HG03039 (cell line): ENCODE measurements at regions not wholly inside any gene's neighbourhood (a gene's known extent, or its start where the extent isn't known, plus 50 kb on each side); places are given as distances from the start of the nearest gene placed in this dataset.
"Not testable (repeated sequence)": the region's sequence is repeated elsewhere in the genome, so short reads cannot be mapped to it uniquely, and the experiment has no call there.

Experiments used
- ATAC-seq: cut with Tn5 transposase; IDR thresholded peaks from one replicate; pipeline ENCODE4 v1.9.1; 2021; ENCODE audit warnings: mild to moderate bottlenecking, moderate library complexity; ENCODE audit not compliant: unreplicated experiment

DNA sequence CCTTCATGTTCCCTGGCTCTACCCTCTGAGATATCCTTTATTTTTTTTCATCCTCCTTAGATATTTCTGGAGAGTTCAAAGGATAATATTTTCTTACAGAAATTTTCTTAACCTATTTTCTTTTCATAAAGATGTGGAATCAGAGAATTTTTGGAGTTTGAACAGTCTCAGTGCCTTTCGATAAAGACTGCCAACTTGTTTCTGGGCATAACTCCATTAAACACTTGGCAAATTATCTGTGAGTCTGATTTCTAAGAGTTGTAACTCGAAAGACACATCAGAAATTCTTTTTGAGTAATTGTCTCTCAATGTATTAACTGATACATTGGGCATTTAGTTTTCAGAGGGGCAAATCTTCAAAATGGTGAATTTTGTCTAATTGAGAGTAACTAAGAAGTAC lies 1255.6 kb downstream of the NCAM2 start:
- ATAC-seq: no peak

DNA sequence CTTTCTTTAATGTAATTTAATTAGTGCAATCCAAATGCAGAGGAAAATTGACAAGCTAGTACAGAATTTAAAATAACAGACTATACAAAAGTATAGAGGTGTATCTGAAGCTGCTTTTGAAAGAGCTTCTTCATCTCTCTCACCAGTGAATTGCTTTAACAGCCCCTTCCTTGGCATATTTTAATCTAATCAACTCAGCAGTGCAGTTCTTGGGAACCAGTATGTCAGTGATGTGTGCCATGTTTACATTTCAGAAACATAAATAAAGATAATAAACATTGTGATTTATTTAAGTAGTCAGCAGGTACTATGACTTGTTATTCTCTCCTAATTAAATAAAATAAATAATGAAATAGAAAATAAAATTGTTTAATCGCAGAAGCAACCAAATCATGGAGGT lies 1260.6 kb downstream of the NCAM2 start:
- ATAC-seq: no peak

DNA sequence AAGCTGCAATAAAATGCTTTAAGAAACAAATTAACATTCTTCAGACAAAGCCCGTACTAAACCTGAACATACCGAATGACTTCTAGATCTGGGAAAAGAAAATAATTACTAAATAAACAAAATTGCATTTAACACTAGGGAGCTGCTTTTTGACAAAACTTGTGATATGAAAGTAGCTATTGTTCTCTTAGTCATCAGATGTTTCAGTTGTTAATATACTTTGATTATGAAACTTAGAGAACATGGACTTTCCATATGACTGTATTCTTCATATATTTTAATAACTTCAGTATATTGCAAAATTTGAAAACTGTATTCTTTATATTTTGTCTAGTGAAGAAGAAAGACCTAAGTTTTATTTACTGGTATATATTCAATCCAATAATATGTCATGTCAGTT lies 1262.1 kb downstream of the NCAM2 start:
- ATAC-seq: no peak

DNA sequence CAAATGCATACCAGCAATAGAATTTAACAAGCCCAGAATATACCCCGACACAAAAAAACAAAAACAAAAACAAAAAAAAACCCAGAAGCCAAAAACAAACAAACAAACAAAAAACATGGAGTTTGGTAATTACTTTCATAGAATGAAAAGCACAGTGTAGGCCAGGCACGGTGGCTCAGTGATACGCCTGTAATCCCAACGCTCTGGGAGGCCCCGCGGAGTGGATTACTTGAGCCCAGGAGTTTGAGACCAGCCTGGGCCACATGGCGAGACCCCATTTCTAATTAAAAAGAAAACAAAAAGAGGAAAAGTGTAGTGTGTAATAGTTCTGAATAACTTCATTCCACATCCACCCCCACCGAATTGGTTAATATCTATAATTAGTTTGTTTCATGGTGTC lies 1265.7 kb downstream of the NCAM2 start:
- ATAC-seq: no peak

DNA sequence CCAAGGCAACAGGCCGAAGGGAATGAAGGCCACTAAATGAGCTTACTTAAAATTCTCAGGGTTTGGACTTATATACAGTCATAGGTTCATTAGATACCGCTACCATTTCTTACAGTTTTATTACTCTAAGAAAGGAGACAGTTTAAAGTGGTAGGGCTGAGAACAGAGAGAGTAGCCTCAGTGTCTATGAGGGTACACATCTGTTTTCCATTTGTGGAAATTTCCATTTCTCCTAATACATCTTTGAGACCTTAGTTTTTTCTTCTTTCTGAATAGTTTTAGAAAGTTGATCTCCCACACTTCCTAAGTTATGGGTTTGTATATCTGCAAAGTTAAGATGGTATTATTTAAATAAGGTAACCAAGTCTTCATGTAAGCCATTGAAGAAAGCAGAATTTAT lies 1279.1 kb downstream of the NCAM2 start:
- ATAC-seq: no peak

DNA sequence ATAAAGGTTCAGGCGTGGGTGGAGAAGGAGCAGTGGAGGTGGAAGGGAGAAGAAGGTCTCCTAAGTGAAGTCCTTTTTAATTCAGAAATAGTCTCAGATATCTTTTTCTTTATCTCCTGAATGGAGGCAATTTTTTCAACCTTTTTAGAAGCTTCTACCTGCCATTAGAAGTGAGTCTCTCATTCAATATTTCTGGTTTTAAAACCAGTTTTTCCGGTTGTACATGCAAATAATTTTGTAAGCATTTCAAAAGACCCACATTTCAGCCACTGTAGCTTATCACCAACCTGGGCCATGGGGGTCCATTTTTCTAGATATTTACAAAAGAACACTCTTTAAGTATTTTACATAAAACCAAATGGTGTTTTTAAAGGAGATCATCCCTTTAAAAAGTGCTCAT lies 1280.2 kb downstream of the NCAM2 start:
- no peak for ATAC-seq

DNA sequence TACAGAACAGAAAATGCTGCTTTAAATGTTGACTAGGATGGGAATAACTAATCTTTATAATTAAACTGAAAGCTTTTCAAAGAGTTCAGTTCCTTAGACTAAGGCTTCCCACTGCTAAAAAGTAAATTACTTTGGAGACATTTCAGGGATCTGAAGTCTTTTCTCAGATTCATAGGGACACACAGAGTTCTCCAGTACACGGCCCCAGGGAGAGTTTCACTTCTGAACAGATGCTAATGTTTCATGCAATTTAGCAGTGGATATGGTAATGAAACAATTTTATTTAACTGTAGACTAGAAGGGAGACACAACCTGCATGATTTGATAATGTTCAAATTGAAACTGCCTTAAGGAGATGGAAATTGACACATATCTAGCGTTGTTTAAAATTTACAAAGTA lies 1282.6 kb downstream of the NCAM2 start:
- ATAC-seq: no peak

DNA sequence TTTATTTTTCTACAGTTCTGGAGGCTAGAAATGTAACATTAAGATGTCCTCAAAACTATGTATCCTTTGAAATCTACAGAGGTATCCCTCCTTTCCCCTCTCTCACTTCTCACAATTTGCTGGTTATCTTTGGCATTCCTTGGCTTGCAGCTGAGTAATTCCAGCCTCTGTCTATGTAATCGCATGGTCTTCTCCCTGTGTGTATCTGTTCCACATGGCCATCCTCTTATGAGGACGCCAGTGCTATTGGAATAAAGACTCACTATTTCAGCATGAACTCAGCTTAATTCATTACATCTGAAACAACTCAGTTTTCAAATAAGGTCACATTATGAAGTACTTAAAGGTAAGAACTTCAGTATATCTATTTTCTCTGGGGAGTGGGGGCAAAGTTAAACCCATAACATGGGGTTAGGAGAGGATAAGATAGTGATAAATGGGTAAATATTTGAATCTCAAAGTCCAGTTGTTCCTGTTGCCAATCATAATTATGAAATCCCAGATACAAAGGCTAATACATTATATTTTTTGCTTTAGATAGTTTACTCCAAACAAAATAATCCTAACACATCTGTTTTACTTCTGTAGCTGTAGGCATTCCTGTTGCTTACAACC lies 1290.8 kb downstream of the NCAM2 start:
- ATAC-seq: no peak

DNA sequence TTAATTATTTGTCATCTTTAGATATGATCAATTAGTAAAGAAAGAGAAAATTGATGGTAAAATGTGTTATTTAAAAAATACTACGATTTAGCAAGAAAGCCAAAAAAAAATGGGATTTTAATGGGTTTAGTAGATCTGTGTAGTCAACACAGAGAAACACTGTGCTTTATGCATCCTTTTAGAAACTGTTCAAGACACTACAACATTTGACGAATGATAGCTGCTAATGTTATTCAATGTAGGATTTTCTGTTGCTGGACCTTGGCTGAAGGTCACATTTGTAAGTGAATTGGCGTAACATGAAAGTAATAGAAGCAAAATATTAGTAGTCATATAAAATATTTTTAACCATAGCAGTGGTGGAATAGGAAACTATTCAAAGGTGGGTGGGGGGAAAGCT lies 1293.9 kb downstream of the NCAM2 start:
- ATAC-seq: no peak

DNA sequence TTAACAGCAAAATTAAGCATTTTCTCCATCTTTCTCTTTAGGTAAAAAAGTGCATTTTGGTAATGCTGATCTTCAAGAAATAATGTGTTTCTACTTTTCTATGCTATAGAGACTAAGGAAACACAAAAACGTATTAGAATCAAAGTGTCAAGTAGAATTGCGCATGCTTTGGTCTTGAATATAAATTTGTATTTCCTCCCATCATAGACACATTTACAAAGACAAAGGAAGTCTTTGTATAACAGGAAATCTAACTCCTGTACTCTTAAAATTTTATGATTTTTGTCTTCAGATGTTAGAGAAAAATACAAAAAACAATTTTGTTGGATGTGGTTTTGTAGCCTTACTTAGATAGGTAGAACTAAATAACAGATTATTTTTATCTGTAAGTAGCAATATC lies 1299.4 kb downstream of the NCAM2 start:
- no peak for ATAC-seq

DNA sequence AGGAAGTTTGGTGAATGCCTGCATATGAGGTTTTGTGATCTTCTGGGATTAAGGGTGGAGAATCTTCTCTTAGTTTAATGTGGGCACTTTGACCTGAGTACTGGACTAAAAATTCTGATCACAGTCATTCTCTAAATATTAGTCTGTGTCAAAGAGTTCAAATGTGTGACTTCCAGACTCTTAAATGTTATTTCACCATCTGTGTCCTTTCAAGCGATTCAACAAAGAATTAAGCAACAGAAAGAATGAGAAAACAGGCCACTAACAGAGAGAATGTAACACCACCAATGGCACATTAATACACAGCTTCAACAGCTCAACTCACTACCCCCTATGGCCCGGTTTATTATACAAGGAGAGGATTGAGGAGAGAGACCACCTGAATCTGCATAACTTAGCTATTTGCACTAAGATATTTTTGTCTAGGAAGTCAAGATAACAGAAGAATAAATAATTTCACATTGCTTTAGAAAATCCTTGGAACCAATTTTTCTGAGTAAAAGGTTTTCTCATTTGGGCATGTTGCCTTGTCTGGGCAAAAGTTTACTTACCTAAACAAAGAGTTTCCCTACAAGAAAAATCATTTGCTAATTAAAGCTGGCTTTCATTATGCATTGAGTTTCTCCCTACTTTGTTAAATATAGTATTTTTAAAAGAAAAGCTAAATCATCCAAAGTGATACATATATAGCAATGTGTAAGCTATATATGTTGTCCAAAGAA lies 1313.7 kb downstream of the NCAM2 start:
- no peak for ATAC-seq

DNA sequence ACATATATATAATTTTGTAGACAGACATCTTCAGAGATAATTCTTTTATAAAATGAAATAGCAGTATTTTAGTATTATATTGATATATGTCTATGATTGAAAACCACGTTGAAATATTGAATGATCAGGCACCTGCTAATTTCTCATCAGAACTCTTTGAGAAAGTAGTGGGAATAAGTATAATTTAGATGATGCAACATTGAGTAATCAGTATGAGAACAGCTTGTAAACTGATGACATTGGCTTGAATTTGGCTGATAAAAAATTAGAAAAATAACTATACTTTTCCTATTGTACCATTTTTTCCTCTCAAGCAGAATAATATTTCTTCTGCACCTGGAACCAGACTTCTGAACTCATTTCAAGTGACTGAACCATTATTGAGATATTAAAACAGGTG lies 1316.8 kb downstream of the NCAM2 start:
- no peak for ATAC-seq

DNA sequence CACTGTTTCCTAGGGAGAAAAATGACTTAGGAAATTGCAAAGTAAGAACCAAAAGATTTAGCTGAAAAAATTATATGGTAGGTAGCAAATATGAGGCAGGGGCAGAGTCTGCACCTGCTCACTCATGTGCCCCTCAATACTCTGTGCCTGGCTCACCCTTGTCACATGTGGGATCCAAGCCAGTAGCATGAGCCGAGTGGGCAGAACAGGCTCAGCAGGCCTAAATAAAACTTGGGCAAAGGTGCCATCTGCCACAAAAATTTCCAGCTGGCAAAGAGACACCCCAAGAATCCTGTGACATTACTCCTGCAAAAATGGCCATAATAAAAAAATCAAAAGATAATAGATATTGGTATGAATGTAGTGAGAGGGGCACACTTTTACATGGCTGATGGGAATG lies 1321.2 kb downstream of the NCAM2 start:
- no peak for ATAC-seq

DNA sequence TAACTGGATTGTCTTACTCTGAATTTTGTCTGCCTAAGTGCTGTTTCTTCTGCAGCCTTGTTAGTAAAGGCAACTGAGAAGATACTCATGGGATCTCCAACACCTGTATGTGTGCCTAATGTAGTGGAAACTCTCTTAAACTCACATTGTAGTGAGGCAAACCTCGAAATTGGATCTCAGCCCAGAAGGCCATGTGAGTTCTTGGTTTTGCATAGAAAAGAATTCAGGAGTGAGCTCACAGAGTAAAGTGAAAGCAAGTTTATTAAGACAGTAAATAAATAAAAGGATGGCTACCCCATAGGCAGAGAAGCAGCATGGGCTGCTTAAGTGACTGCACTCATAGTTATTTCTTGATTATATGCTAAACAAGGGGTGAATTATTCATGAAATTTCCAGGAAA lies 1344.7 kb downstream of the NCAM2 start:
- no peak for ATAC-seq

DNA sequence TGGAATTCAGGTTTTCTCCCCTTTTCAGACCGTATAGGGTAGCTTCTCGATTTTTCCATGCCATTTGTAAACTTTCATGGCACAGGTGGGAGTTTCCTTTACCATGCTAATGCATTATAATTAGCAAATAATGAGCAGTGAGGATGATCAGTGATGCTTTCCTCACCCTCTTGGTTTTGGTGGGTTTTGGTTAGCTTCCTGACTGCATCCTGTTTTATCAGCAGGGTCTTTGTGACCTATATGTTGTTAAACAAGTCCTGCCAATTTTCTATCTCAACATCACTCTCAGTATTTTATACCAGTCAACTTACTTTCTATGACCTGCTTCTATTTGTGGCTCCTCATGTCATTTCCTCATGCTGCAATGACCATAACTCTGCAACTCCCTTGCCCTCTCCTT lies 1345.1 kb downstream of the NCAM2 start:
- ATAC-seq: no peak

DNA sequence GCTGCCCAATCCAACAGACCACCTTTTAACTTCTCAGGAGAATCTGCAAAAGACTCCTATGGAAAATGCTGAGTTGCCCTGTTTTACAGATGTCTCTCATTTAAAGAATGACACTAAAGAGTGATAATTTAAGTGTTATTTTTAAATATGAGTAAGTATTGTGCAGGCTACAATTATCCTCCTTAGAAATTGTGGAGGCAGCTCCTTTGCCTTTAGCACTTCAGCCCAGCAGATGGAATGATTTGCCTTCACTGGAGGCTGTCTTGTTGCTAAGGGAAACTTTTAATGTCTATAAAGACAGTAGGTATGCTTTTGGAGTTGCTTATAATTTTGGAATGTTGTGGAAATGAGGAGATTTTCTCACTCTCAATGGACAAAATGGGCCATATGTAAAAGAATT lies 1345.5 kb downstream of the NCAM2 start:
- no peak for ATAC-seq

DNA sequence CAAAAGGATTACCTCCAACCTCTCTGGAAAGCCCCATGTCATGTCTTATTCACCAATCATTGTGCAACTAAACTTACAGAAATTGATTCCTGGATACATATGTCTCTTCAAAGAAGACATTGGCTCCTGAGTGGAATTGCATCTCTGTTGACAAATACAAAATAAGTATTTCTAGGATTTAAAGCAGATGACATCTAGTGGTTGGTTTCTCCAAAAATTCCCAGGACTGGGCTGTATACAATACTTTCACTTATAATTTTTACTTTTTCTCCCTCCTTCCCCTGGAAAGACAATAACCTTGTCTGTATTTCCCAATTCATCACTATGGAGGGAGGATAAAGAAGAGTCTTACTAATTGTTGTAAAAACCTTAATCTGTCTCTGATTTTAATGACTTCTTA lies 1347.4 kb downstream of the NCAM2 start:
- ATAC-seq: no peak

DNA sequence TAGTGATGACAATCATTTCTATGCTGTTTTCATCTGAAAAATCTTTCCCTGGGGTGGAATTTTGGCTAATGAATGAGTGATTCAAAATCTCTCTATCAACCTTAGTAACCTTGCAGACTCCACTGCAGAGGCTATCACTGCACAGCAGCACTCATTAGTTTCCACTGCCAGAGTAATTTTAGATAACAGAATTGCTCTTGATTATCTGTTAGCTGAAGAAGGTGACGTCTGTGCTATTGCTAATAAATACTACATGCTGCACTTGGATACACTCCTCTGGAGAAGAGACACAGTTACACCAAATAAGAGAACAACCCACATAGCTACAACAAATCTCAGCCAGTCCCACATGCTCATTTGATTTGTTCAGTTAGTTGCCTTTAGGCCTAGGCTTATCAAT lies 1348.4 kb downstream of the NCAM2 start:
- no peak for ATAC-seq

DNA sequence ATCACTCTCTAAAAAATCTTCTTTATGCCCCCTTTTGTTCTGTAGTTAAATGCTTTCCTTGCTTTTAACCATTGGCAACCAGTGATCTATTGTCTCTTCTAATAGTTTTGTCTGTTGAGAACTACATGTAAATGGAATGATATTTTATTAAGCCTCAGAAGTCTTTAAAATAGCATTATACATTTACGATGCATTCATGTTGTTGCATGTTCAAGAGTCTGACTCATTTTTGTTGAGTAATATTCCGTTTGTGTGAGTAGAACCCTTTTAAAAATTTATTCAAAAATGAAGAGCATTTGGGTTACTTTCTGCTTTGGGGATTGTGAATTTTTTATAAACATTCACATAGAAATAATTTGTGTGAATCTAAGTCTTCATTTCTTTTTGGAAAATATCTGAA lies 1352.9 kb downstream of the NCAM2 start:
- no peak for ATAC-seq

DNA sequence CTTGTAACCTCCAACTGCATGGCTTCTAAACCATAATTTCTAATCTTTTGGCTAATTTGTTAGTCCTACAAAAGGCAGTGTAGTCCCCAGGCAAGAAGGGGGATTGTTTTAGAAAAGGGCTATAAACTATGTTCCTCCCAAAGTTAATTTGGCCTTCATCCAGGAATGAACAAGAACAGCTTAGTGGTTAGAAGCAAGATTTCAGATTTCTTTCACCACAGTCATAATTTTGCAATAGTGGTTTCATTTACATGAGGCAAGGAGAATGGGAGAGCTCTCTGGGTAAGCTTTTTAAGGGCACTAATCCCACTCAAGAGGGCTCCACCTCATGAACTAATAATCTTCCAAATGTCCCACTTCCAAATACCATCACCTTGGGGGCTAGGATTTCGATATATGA lies 1353.9 kb downstream of the NCAM2 start:
- no peak for ATAC-seq

DNA sequence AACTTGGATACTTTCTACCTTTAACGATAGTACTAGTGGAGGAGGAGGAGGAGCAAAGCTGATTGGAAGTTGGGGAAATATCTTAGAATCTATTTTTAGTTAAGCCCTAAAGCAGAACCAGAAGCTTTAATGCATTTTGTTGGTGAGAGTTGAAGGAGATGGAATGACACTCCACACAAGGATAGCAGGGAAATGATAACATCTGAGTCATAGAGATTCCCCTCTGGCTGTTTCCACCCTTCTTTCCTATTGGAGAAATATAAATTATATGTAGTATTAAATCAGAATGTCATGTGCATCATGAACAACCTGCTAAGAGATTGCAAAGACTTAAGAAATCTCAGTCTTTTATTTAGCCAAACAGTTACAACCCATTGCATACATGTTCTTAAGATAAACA lies 1357.7 kb downstream of the NCAM2 start:
- no peak for ATAC-seq

DNA sequence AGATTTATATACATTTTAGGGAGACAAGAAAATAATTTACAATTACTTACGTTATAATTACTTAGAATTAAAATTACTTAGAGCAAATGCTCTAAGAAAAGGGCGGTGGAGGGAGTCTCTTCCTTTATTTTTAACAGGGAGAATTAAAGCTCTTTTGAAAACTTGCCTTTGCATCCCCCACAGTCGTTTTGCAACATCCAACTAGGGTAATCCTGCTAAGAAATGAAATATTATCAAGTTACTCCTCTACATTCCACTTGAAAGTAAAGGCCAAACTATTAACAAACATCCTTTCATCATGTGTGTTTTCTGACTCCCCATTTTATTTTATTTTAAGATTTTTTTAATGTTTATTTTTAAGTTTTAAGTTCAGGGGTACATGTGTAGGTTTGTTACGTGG lies 1358.5 kb downstream of the NCAM2 start:
- no peak for ATAC-seq

DNA sequence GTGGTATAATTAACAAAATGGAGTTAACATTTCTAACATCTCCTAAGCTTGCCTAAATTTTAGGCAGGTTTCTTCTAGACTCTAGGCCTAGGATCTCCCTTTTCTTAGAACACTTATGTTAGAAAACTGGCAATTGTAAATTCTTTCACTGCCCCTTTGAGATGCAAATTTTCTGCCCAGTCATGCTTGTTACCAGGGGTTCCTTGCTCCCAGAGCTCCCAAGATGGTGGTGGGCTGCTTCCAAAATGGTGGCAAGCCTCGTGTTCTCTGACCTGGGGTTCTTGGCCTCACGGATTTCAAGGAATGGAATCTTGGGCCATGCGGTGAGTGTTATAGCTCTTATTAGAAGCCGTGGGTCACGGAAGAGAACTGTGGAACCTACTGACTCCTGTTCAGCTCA lies 1361.4 kb downstream of the NCAM2 start:
- not testable (repeated sequence) for ATAC-seq
